ENCODE measurements at regions not wholly inside any gene's neighbourhood (a gene's known extent, or its start where the extent isn't known, plus 50 kb on each side); places are given as distances from the start of the nearest gene placed in this dataset.

GRCh38 chr5:3392306-3392939, 203.2 kb upstream of the IRX1 start:
- Histone ChIP-seq H2AFZ (ENCODE audit: low read depth) (no peak overlapping the region), H3F3A (replicated peaks; ENCODE audit: insufficient read depth) (no peaks in the 10 kb centered on the region), H3K4me3 (ENCODE audit: low read depth in 2 of 2, low read length in 1 of 2) (no peak overlapping the region), H3K27me3 (ENCODE audit: insufficient read depth) (no peaks in the 10 kb centered on the region), H3K27ac (ENCODE audit: low read depth in 2 of 2, low read length in 1 of 2) (no peak overlapping the region), H3K79me2 (ENCODE audit: insufficient read depth) (no peaks in the 10 kb centered on the region), H4K20me1 (ENCODE audit: insufficient read depth) (no peaks in the 10 kb centered on the region), H3K36me3 (replicated peaks in 1 of 2; ENCODE audit: control insufficient read depth in 1 of 2, insufficient read depth in 2 of 2, low read length in 1 of 2) (no peaks in the 10 kb centered on the region), H3K4me2 (no peak overlapping the region), H3K4me1 (ENCODE audit: control insufficient read depth in 1 of 2, insufficient read depth in 2 of 2, low read depth in 1 of 2, low read length in 1 of 2) (no peaks in the 10 kb centered on the region), H3K9ac (no peak overlapping the region), H3K9me2 (no peaks in the 10 kb centered on the region), H3K9me3 (no peaks in the 10 kb centered on the region)
- WGBS (ENCODE audit: low lambda C conversion rate): 8% methylated on average over 6 of the region's 6 CpGs
- CTCF ChIA-PET: no interaction called here
- DNase-seq: peak; percentile 62
- POLR2A ChIA-PET: no interaction called here
- no peak for TF ChIP-seq RFX5 (IDR thresholded peaks at IDR 0.05; ENCODE audit: low read length)
- TF ChIP-seq, protein P1, sequence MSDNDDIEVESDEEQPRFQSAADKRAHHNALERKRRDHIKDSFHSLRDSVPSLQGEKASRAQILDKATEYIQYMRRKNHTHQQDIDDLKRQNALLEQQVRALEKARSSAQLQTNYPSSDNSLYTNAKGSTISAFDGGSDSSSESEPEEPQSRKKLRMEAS (IDR thresholded peaks at IDR 0.05; ENCODE audit: low read depth): no peak
- TF ChIP-seq EZH2phosphoT487 (IDR thresholded peaks at IDR 0.05; ENCODE audit: borderline replicate concordance, low read depth): no peak
- TF ChIP-seq CHD2 (IDR thresholded peaks at IDR 0.05; ENCODE audit: low read length, partially characterized antibody): no peak
- TF ChIP-seq, protein P2, sequence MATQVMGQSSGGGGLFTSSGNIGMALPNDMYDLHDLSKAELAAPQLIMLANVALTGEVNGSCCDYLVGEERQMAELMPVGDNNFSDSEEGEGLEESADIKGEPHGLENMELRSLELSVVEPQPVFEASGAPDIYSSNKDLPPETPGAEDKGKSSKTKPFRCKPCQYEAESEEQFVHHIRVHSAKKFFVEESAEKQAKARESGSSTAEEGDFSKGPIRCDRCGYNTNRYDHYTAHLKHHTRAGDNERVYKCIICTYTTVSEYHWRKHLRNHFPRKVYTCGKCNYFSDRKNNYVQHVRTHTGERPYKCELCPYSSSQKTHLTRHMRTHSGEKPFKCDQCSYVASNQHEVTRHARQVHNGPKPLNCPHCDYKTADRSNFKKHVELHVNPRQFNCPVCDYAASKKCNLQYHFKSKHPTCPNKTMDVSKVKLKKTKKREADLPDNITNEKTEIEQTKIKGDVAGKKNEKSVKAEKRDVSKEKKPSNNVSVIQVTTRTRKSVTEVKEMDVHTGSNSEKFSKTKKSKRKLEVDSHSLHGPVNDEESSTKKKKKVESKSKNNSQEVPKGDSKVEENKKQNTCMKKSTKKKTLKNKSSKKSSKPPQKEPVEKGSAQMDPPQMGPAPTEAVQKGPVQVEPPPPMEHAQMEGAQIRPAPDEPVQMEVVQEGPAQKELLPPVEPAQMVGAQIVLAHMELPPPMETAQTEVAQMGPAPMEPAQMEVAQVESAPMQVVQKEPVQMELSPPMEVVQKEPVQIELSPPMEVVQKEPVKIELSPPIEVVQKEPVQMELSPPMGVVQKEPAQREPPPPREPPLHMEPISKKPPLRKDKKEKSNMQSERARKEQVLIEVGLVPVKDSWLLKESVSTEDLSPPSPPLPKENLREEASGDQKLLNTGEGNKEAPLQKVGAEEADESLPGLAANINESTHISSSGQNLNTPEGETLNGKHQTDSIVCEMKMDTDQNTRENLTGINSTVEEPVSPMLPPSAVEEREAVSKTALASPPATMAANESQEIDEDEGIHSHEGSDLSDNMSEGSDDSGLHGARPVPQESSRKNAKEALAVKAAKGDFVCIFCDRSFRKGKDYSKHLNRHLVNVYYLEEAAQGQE (IDR thresholded peaks at IDR 0.05; ENCODE audit: low read depth, low read length): no peak
- no peak for TF ChIP-seq TAF1 (IDR thresholded peaks at IDR 0.05; ENCODE audit: borderline replicate concordance, low read depth, low read length)
- TF ChIP-seq FOXM1 (IDR thresholded peaks at IDR 0.05; ENCODE audit: low read depth): no peak
- TF ChIP-seq, protein P3, sequence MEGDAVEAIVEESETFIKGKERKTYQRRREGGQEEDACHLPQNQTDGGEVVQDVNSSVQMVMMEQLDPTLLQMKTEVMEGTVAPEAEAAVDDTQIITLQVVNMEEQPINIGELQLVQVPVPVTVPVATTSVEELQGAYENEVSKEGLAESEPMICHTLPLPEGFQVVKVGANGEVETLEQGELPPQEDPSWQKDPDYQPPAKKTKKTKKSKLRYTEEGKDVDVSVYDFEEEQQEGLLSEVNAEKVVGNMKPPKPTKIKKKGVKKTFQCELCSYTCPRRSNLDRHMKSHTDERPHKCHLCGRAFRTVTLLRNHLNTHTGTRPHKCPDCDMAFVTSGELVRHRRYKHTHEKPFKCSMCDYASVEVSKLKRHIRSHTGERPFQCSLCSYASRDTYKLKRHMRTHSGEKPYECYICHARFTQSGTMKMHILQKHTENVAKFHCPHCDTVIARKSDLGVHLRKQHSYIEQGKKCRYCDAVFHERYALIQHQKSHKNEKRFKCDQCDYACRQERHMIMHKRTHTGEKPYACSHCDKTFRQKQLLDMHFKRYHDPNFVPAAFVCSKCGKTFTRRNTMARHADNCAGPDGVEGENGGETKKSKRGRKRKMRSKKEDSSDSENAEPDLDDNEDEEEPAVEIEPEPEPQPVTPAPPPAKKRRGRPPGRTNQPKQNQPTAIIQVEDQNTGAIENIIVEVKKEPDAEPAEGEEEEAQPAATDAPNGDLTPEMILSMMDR (IDR thresholded peaks at IDR 0.05): no peak
- no peak for TF ChIP-seq TEAD4 (IDR thresholded peaks at IDR 0.05; ENCODE audit: borderline replicate concordance, insufficient read depth)

GRCh38 chr5:3391210-3391609, 204.4 kb upstream of the IRX1 start:
- Histone ChIP-seq H3K4me3 (ENCODE audit: low read depth in 2 of 2, low read length in 1 of 2) (no peak overlapping the region), H2AFZ (ENCODE audit: low read depth) (no peak overlapping the region), H3K4me1 (ENCODE audit: control insufficient read depth in 1 of 2, insufficient read depth in 2 of 2, low read depth in 1 of 2, low read length in 1 of 2) (no peaks in the 10 kb centered on the region), H3K9me2 (no peaks in the 10 kb centered on the region), H3K79me2 (ENCODE audit: insufficient read depth) (no peaks in the 10 kb centered on the region), H3K9me3 (no peaks in the 10 kb centered on the region), H3K27me3 (ENCODE audit: insufficient read depth) (no peaks in the 10 kb centered on the region), H3K36me3 (replicated peaks in 1 of 2; ENCODE audit: control insufficient read depth in 1 of 2, insufficient read depth in 2 of 2, low read length in 1 of 2) (no peaks in the 10 kb centered on the region), H3K9ac (no peak overlapping the region), H4K20me1 (ENCODE audit: insufficient read depth) (no peaks in the 10 kb centered on the region), H3K27ac (ENCODE audit: low read depth in 2 of 2, low read length in 1 of 2) (no peak overlapping the region), H3K4me2 (no peak overlapping the region), H3F3A (replicated peaks; ENCODE audit: insufficient read depth) (no peaks in the 10 kb centered on the region)
- POLR2A ChIA-PET: no interaction called here
- no peak for DNase-seq
- 12% methylated on average over 7 of the region's 7 CpGs for WGBS (ENCODE audit: low lambda C conversion rate)
- CTCF ChIA-PET: no interaction called here
- no peak for TF ChIP-seq NRF1 (IDR thresholded peaks at IDR 0.05; ENCODE audit: low read depth, low read length)
- no peak for TF ChIP-seq GABPA (IDR thresholded peaks at IDR 0.05; ENCODE audit: low read depth)
- no peak for TF ChIP-seq USF1 (IDR thresholded peaks at IDR 0.05; ENCODE audit: borderline replicate concordance, low read depth)
- TF ChIP-seq TCF12 (IDR thresholded peaks at IDR 0.05): no peak
- no peak for TF ChIP-seq USF2 (IDR thresholded peaks at IDR 0.05; ENCODE audit: borderline replicate concordance, low read depth, low read length)
- no peak for TF ChIP-seq GATA2 (CRISPR knock-in tag; IDR thresholded peaks at IDR 0.05)
- no peak for TF ChIP-seq FOSL2 (IDR thresholded peaks at IDR 0.05; ENCODE audit: borderline replicate concordance, low read depth)
- TF ChIP-seq YY1 (IDR thresholded peaks at IDR 0.05; ENCODE audit: low read depth): no peak
- TF ChIP-seq, protein P3 (IDR thresholded peaks at IDR 0.05): no peak
- no peak for TF ChIP-seq RFX5 (IDR thresholded peaks at IDR 0.05; ENCODE audit: low read length)
- TF ChIP-seq FOXM1 (IDR thresholded peaks at IDR 0.05; ENCODE audit: low read depth): no peak
- no peak for TF ChIP-seq ELF1 (IDR thresholded peaks at IDR 0.05)
- no peak for TF ChIP-seq TAF1 (IDR thresholded peaks at IDR 0.05; ENCODE audit: borderline replicate concordance, low read depth, low read length)
